H1 (cell line): ENCODE measurements at regions not wholly inside any gene's neighbourhood (a gene's known extent, or its start where the extent isn't known, plus 50 kb on each side); places are given as distances from the start of the nearest gene placed in this dataset.

ENCODE experiments used
- EP300 ChIP-seq, 2 experiments: IDR thresholded peaks; 1 replicate in 1 of 2; 2 replicates in 1 of 2; pipeline ENCODE4 v1.6.1; 2011 to 2012; ENCODE audit warnings: low read depth in 2 of 2, low read length in 2 of 2, mild to moderate bottlenecking in 2 of 2, borderline replicate concordance in 1 of 2, inconsistent platforms in 1 of 2, moderate library complexity in 1 of 2
- FOSL1 ChIP-seq: IDR thresholded peaks from 2 replicates; pipeline ENCODE4 v1.6.1; 2011; ENCODE audit warnings: mild to moderate bottlenecking, low read depth, low read length, moderate library complexity; ENCODE audit not compliant: insufficient read depth
- KDM5A ChIP-seq: fragments of 200-600 bp; IDR thresholded peaks from 2 replicates; pipeline ENCODE4 v1.7.1; 2012; ENCODE audit warnings: mild to moderate bottlenecking, low read length, inconsistent platforms, mixed read lengths
- NANOG ChIP-seq: IDR thresholded peaks from 2 replicates; pipeline ENCODE4 v1.6.1; 2011; ENCODE audit warnings: low read length, low read depth, mild to moderate bottlenecking, inconsistent platforms; ENCODE audit not compliant: insufficient read depth, poor library complexity, severe bottlenecking
- POU5F1 ChIP-seq: IDR thresholded peaks from 2 replicates; pipeline ENCODE4 v1.6.1; 2011; ENCODE audit warnings: low read depth, mild to moderate bottlenecking, low read length, moderate library complexity
- RBBP5 ChIP-seq: IDR thresholded peaks from 2 replicates; pipeline ENCODE4 v1.7.1; 2012; ENCODE audit warnings: low read depth, mild to moderate bottlenecking, inconsistent platforms, low read length, moderate library complexity, borderline replicate concordance
- SRF ChIP-seq: IDR thresholded peaks from 2 replicates; pipeline ENCODE4 v1.6.1; 2011; ENCODE audit warnings: mild to moderate bottlenecking, low read depth, low read length, moderate library complexity
- SUZ12 ChIP-seq: fragments of 200-600 bp; sonication (generic); IDR thresholded peaks from 2 replicates; pipeline ENCODE4 v1.6.1; 2012; ENCODE audit warnings: mild to moderate bottlenecking, inconsistent platforms, low read length, moderate library complexity, mixed read lengths
- TAF7 ChIP-seq: optimal IDR thresholded peaks from 2 replicates; pipeline ENCODE3; 2011; ENCODE audit warnings: low read depth, mild to moderate bottlenecking, inconsistent platforms, low read length, moderate library complexity, borderline replicate concordance
- TF ChIP-seq, protein P1 (sequence below): fragments of 300-600 bp; sonication (generic); IDR thresholded peaks from 2 replicates; pipeline ENCODE4 v1.7.1; 2012; ENCODE audit warnings: low read length, moderate library complexity, mild to moderate bottlenecking, inconsistent platforms; ENCODE audit not compliant: insufficient replicate concordance
- TF ChIP-seq, protein P2 (sequence below): IDR thresholded peaks from 2 replicates; pipeline ENCODE4 v1.6.1; 2012; ENCODE audit warnings: inconsistent platforms

DNA sequence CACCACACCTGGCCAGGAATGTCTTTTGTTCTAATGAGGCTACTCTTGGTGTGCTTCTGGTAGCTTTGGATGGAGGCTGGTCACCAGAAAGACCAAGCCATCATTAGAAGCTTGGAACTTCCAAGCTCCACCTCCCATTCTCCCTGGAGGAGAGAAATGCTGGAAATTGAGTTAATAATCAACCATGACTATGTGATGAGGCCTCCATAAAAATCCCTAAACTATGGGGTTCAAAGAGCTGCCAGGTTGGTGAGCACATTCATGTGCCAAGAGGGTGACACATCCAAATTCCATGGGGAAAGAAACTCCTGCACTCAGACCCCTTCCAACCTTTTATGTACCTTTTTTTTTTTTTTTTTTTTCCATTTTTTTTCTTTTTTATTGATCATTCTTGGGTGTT, 105.5 kb upstream of the SPATA31C2 start (continued):
- TF ChIP-seq, protein P1, sequence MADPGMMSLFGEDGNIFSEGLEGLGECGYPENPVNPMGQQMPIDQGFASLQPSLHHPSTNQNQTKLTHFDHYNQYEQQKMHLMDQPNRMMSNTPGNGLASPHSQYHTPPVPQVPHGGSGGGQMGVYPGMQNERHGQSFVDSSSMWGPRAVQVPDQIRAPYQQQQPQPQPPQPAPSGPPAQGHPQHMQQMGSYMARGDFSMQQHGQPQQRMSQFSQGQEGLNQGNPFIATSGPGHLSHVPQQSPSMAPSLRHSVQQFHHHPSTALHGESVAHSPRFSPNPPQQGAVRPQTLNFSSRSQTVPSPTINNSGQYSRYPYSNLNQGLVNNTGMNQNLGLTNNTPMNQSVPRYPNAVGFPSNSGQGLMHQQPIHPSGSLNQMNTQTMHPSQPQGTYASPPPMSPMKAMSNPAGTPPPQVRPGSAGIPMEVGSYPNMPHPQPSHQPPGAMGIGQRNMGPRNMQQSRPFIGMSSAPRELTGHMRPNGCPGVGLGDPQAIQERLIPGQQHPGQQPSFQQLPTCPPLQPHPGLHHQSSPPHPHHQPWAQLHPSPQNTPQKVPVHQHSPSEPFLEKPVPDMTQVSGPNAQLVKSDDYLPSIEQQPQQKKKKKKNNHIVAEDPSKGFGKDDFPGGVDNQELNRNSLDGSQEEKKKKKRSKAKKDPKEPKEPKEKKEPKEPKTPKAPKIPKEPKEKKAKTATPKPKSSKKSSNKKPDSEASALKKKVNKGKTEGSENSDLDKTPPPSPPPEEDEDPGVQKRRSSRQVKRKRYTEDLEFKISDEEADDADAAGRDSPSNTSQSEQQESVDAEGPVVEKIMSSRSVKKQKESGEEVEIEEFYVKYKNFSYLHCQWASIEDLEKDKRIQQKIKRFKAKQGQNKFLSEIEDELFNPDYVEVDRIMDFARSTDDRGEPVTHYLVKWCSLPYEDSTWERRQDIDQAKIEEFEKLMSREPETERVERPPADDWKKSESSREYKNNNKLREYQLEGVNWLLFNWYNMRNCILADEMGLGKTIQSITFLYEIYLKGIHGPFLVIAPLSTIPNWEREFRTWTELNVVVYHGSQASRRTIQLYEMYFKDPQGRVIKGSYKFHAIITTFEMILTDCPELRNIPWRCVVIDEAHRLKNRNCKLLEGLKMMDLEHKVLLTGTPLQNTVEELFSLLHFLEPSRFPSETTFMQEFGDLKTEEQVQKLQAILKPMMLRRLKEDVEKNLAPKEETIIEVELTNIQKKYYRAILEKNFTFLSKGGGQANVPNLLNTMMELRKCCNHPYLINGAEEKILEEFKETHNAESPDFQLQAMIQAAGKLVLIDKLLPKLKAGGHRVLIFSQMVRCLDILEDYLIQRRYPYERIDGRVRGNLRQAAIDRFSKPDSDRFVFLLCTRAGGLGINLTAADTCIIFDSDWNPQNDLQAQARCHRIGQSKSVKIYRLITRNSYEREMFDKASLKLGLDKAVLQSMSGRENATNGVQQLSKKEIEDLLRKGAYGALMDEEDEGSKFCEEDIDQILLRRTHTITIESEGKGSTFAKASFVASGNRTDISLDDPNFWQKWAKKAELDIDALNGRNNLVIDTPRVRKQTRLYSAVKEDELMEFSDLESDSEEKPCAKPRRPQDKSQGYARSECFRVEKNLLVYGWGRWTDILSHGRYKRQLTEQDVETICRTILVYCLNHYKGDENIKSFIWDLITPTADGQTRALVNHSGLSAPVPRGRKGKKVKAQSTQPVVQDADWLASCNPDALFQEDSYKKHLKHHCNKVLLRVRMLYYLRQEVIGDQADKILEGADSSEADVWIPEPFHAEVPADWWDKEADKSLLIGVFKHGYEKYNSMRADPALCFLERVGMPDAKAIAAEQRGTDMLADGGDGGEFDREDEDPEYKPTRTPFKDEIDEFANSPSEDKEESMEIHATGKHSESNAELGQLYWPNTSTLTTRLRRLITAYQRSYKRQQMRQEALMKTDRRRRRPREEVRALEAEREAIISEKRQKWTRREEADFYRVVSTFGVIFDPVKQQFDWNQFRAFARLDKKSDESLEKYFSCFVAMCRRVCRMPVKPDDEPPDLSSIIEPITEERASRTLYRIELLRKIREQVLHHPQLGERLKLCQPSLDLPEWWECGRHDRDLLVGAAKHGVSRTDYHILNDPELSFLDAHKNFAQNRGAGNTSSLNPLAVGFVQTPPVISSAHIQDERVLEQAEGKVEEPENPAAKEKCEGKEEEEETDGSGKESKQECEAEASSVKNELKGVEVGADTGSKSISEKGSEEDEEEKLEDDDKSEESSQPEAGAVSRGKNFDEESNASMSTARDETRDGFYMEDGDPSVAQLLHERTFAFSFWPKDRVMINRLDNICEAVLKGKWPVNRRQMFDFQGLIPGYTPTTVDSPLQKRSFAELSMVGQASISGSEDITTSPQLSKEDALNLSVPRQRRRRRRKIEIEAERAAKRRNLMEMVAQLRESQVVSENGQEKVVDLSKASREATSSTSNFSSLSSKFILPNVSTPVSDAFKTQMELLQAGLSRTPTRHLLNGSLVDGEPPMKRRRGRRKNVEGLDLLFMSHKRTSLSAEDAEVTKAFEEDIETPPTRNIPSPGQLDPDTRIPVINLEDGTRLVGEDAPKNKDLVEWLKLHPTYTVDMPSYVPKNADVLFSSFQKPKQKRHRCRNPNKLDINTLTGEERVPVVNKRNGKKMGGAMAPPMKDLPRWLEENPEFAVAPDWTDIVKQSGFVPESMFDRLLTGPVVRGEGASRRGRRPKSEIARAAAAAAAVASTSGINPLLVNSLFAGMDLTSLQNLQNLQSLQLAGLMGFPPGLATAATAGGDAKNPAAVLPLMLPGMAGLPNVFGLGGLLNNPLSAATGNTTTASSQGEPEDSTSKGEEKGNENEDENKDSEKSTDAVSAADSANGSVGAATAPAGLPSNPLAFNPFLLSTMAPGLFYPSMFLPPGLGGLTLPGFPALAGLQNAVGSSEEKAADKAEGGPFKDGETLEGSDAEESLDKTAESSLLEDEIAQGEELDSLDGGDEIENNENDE: no peak
- TF ChIP-seq NANOG (no peak), RBBP5 (no peak), SUZ12 (no peak), SRF (no peak), TAF7 (no peak), FOSL1 (no peak), POU5F1 (no peak), EP300 (IDR thresholded peaks at IDR 0.05; ENCODE audit: borderline replicate concordance in 1 of 2, low read depth in 2 of 2, low read length in 2 of 2) (no peak), KDM5A (no peak)
- TF ChIP-seq, protein P2, sequence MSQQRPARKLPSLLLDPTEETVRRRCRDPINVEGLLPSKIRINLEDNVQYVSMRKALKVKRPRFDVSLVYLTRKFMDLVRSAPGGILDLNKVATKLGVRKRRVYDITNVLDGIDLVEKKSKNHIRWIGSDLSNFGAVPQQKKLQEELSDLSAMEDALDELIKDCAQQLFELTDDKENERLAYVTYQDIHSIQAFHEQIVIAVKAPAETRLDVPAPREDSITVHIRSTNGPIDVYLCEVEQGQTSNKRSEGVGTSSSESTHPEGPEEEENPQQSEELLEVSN: no peak
